ENCODE measurements at regions not wholly inside any gene's neighbourhood (a gene's known extent, or its start where the extent isn't known, plus 50 kb on each side); places are given as distances from the start of the nearest gene placed in this dataset.

GRCh38 chr13:53217194-53217593 is 188.6 kb downstream of the OLFM4 start:
- H3K4me3 ChIP-seq (ENCODE audit: low read depth, poor library complexity, severe bottlenecking): no peak overlapping the region
- TF ChIP-seq, protein P1, sequence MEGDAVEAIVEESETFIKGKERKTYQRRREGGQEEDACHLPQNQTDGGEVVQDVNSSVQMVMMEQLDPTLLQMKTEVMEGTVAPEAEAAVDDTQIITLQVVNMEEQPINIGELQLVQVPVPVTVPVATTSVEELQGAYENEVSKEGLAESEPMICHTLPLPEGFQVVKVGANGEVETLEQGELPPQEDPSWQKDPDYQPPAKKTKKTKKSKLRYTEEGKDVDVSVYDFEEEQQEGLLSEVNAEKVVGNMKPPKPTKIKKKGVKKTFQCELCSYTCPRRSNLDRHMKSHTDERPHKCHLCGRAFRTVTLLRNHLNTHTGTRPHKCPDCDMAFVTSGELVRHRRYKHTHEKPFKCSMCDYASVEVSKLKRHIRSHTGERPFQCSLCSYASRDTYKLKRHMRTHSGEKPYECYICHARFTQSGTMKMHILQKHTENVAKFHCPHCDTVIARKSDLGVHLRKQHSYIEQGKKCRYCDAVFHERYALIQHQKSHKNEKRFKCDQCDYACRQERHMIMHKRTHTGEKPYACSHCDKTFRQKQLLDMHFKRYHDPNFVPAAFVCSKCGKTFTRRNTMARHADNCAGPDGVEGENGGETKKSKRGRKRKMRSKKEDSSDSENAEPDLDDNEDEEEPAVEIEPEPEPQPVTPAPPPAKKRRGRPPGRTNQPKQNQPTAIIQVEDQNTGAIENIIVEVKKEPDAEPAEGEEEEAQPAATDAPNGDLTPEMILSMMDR (IDR thresholded peaks at IDR 0.05): no peak
- no peak for TF ChIP-seq POLR2A (IDR thresholded peaks at IDR 0.05)
- intact Hi-C loops (cut with DNase I; ENCODE audit: low total_unique reads): no loop called here
- DNase-seq (ENCODE audit: low spot score in 2 of 2): no peak

- WGBS, 2 donors: 55 to 71% methylated on average over 3 of the region's 3 CpGs
- DNase-seq (ENCODE audit: low spot score in 2 of 2): no peak
- intact Hi-C loops (cut with DNase I; ENCODE audit: low total_unique reads): no loop called here
- H3K4me3 ChIP-seq (ENCODE audit: low read depth, poor library complexity, severe bottlenecking): no peak overlapping the region
- TF ChIP-seq POLR2A (IDR thresholded peaks at IDR 0.05): no peak
- TF ChIP-seq, protein P1 (IDR thresholded peaks at IDR 0.05): no peak
These were observed 191.4 kb downstream of the OLFM4 start for GRCh38 chr13:53220038-53220437.

GRCh38 chr13:53237696-53238095 is 209.1 kb downstream of the OLFM4 start:
- intact Hi-C loops (cut with DNase I; ENCODE audit: low total_unique reads): no loop called here
- DNase-seq (ENCODE audit: low spot score in 2 of 2): no peak
- TF ChIP-seq, protein P1 (IDR thresholded peaks at IDR 0.05): no peak
- TF ChIP-seq POLR2A (IDR thresholded peaks at IDR 0.05): no peak
- 50 to 62% methylated on average over 8 of the region's 8 CpGs for WGBS, 2 donors
- no peak overlapping the region for H3K4me3 ChIP-seq (ENCODE audit: low read depth, poor library complexity, severe bottlenecking)

DNA sequence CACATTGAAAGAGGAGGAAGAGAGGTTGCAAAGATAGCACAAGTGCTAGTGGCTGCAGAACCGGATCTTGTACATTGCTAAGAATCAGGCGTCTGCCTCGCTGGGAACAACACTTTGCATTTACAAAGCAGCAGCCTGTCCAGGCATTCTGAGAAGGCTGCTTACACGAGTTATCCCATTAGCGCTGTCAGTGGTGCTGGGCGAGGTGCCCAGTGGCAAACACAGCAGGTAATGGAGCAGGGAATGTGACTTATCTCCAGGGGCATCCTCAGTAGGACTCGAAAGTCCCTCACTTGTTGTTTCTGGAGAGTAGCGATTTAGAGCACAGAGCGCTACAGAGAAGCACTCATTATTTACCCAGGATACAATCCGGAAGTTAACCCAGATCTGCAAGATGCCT is 209.6 kb downstream of the OLFM4 start:
- TF ChIP-seq, protein P1 (IDR thresholded peaks at IDR 0.05): no peak
- no peak for TF ChIP-seq POLR2A (IDR thresholded peaks at IDR 0.05)
- no peak overlapping the region for H3K4me3 ChIP-seq (ENCODE audit: low read depth, poor library complexity, severe bottlenecking)
- 46 to 52% methylated on average over 10 of the region's 10 CpGs for WGBS, 2 donors
- intact Hi-C loops (cut with DNase I; ENCODE audit: low total_unique reads): no loop called here
- no peak for DNase-seq (ENCODE audit: low spot score in 2 of 2)

DNA sequence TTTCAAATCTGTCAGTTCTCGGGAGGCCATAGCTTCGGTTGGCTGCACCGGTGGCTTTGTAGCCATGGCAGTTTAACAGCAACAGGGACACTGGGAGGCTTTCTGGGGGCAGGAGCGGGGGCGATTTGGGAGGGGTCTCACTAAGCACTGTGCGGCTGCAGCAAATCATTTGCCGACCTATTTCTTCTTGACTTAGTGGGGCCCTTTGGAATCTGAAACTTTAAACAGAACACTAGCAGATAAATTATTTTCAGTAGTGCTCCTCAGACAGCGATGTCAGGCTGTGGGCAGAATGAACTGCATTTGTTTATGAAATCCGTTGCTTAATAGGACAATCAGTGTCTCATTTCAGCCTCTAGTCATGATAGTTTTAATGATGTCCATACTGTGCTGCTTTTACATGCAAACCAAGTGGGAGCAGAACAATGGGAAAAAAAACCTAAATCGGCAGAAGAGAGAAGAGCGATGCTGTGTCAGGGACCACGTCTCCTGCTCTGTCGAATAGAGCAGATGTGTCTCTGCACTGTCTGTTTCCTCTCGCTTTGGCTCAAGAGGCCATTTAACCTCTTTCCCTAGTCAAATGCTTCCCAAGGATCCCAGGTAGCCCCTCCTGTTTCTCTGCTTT is 211.9 kb downstream of the OLFM4 start:
- intact Hi-C loops (cut with DNase I; ENCODE audit: low total_unique reads): no loop called here
- TF ChIP-seq, protein P1 (IDR thresholded peaks at IDR 0.05): no peak
- TF ChIP-seq POLR2A (IDR thresholded peaks at IDR 0.05): no peak
- 43 to 48% methylated on average over 14 of the region's 14 CpGs for WGBS, 2 donors
- no peak overlapping the region for H3K4me3 ChIP-seq (ENCODE audit: low read depth, poor library complexity, severe bottlenecking)
- no peak for DNase-seq (ENCODE audit: low spot score in 2 of 2)

- TF ChIP-seq, protein P1 (IDR thresholded peaks at IDR 0.05): no peak
- no peak for TF ChIP-seq POLR2A (IDR thresholded peaks at IDR 0.05)
- 52 to 63% methylated on average over 5 of the region's 5 CpGs for WGBS, 2 donors
- intact Hi-C loops (cut with DNase I; ENCODE audit: low total_unique reads): no loop called here
- no peak for DNase-seq (ENCODE audit: low spot score in 2 of 2)
- no peak overlapping the region for H3K4me3 ChIP-seq (ENCODE audit: low read depth, poor library complexity, severe bottlenecking)
These were observed 213.3 kb downstream of the OLFM4 start for GRCh38 chr13:53241891-53242348.
